ENCODE measurements at regions not wholly inside any gene's neighbourhood (a gene's known extent, or its start where the extent isn't known, plus 50 kb on each side); places are given as distances from the start of the nearest gene placed in this dataset.

- intact Hi-C loops (cut with micrococcal nuclease): no loop called here
- no peak for TF ChIP-seq CTCF (conservative IDR thresholded peaks at IDR 0.05; ENCODE audit: low read depth, low read length)
- TF ChIP-seq CHD1 (IDR thresholded peaks at IDR 0.05; ENCODE audit: low read depth, low read length): no peak
- TF ChIP-seq SMC3 (IDR thresholded peaks at IDR 0.05; ENCODE audit: low read depth, low read length): no peak
- no peak for TF ChIP-seq BHLHE40 (IDR thresholded peaks at IDR 0.05; ENCODE audit: low read depth, low read length)
- TF ChIP-seq RAD21 (IDR thresholded peaks at IDR 0.05; ENCODE audit: low read length): no peak
- TF ChIP-seq, protein P1, sequence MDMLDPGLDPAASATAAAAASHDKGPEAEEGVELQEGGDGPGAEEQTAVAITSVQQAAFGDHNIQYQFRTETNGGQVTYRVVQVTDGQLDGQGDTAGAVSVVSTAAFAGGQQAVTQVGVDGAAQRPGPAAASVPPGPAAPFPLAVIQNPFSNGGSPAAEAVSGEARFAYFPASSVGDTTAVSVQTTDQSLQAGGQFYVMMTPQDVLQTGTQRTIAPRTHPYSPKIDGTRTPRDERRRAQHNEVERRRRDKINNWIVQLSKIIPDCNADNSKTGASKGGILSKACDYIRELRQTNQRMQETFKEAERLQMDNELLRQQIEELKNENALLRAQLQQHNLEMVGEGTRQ (IDR thresholded peaks at IDR 0.05; ENCODE audit: low read depth, low read length): no peak
- no peak for TF ChIP-seq MAZ (IDR thresholded peaks at IDR 0.05; ENCODE audit: borderline replicate concordance, low read depth, low read length)
- TF ChIP-seq MXI1 (IDR thresholded peaks at IDR 0.05; ENCODE audit: borderline replicate concordance, low read depth, low read length): no peak
- TF ChIP-seq ELK1 (IDR thresholded peaks at IDR 0.05; ENCODE audit: borderline replicate concordance, low read depth, low read length): no peak
- no peak for TF ChIP-seq FOS (IDR thresholded peaks at IDR 0.05; ENCODE audit: low read depth, low read length)
- TF ChIP-seq RFX5 (IDR thresholded peaks at IDR 0.05; ENCODE audit: low read depth, low read length): no peak
- no peak for TF ChIP-seq CEBPB (IDR thresholded peaks at IDR 0.05; ENCODE audit: low read depth, low read length)
- TF ChIP-seq POLR2A (IDR thresholded peaks at IDR 0.05; ENCODE audit: low read depth, low read length): no peak
- no peak for TF ChIP-seq MAFK (IDR thresholded peaks at IDR 0.05; ENCODE audit: low read depth, low read length)
- ATAC-seq (ENCODE audit: low read depth): no peak
- no peak overlapping the region for H3K18ac ChIP-seq (ENCODE audit: low read depth, low read length)
- H3K4me1 ChIP-seq (ENCODE audit: control insufficient read depth, insufficient read depth, low read length): no peaks in the 10 kb centered on the region
- CTCF ChIA-PET: no interaction called here
- no peak overlapping the region for H3K56ac ChIP-seq (ENCODE audit: extremely low read depth, insufficient read depth, low read length)
- no peak for DNase-seq
- H2BK20ac ChIP-seq (ENCODE audit: low read depth, low read length): no peak overlapping the region
- H2BK15ac ChIP-seq (ENCODE audit: low read depth, low read length): no peak overlapping the region
- no peak overlapping the region for H2AK5ac ChIP-seq (ENCODE audit: low read depth, low read length)
- H3K4me2 ChIP-seq (ENCODE audit: low read depth, low read length): no peak overlapping the region
- H2AFZ ChIP-seq (replicated peaks; ENCODE audit: low read length, poor library complexity): no peak overlapping the region
- H4K8ac ChIP-seq (ENCODE audit: low read depth in 2 of 2, low read length in 2 of 2): no peak overlapping the region
- no peak overlapping the region for H3K23ac ChIP-seq (ENCODE audit: low read depth, low read length)
- no peaks in the 10 kb centered on the region for H3K9me1 ChIP-seq (ENCODE audit: insufficient read depth, low read length)
- no peaks in the 10 kb centered on the region; the same call in 1 of the 2 replicates for H3K9me3 ChIP-seq (ENCODE audit: control insufficient read depth, insufficient read depth, low read length)
- BruUV-seq (replicated peaks): no TSS peak
- no peak overlapping the region for H3K14ac ChIP-seq (replicated peaks; ENCODE audit: low read depth, low read length)
- no peaks in the 10 kb centered on the region for H3K79me1 ChIP-seq (ENCODE audit: low read depth in 1 of 2, low read length in 2 of 2)
- H2BK120ac ChIP-seq (ENCODE audit: low read depth, low read length): no peak overlapping the region
- H2AK9ac ChIP-seq (replicated peaks; ENCODE audit: low read depth, low read length, poor library complexity): no peak overlapping the region
- H4K20me1 ChIP-seq (ENCODE audit: insufficient read depth, low read length): no peaks in the 10 kb centered on the region
- no peak overlapping the region for H4K91ac ChIP-seq (ENCODE audit: insufficient read depth, low read depth, low read length)
- POLR2A ChIA-PET (ENCODE audit: unreplicated experiment): no interaction called here
- WGBS, 2 experiments (ENCODE audit: extremely low coverage in 2 of 2, insufficient read length in 1 of 2): no CpG with 5 or more reads among the region's 1 CpG
- H2BK5ac ChIP-seq (ENCODE audit: low read depth, low read length, poor library complexity, severe bottlenecking): no peak overlapping the region
- H3K36me3 ChIP-seq (ENCODE audit: control insufficient read depth, insufficient read depth, low read length): no peaks in the 10 kb centered on the region
- no peaks in the 10 kb centered on the region for H3K27me3 ChIP-seq (ENCODE audit: control insufficient read depth, insufficient read depth, low read length)
- no peak overlapping the region for H3K9ac ChIP-seq (ENCODE audit: low read depth, low read length)
- no peak overlapping the region for H3K4me3 ChIP-seq (ENCODE audit: insufficient read depth, low read depth, low read length)
- H3K27ac ChIP-seq (ENCODE audit: insufficient read depth, low read length): no peak overlapping the region
- in situ Hi-C loops (cut with MboI; ENCODE audit: low sequenced_read_pairs): no loop called here
- H4K5ac ChIP-seq (ENCODE audit: low read depth, low read length): no peak overlapping the region
- dilution Hi-C loops (cut with HindIII; ENCODE audit: low sequenced_read_pairs, unreplicated experiment): no loop called here
- no peak overlapping the region for H3K4ac ChIP-seq (ENCODE audit: low read depth, low read length)
Observed at GRCh38 chr7:132022188-132022587, 465.8 kb upstream of the PODXL start.

Data from IMR-90 (cell line).